ENCODE measurements at regions not wholly inside any gene's neighbourhood (a gene's known extent, or its start where the extent isn't known, plus 50 kb on each side); places are given as distances from the start of the nearest gene placed in this dataset.

DNA sequence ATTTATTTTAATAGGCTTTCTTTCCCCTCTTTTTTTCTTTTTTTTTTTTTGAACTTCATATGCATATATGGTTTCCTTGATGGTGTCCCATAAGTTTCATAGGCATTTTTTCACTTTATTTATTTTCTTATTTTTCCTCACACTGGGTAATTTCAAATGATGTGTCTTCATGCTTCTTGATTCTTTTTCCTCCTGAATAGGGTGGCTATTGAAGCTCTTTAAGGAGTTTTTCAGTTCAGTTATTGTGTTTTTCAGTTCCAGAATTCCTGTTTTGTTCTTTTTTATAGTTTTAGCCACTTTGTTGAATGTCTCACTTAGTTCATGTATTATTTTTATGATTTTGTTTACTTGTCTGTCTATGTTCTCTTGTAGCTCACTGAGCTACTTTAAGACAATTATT is 273.2 kb downstream of the NFKBIZ start:
- peaks cover 11% of the 10 kb centered on the region; the same call in 1 of the 2 replicates for H3K9me3 ChIP-seq (ENCODE audit: insufficient read depth, low read depth, low read length)
- H3K79me2 ChIP-seq (ENCODE audit: insufficient read depth, low read length) = no peaks in the 10 kb centered on the region
- no peak for TF ChIP-seq EZH2phosphoT487 (IDR thresholded peaks at IDR 0.05; ENCODE audit: borderline replicate concordance)
- TF ChIP-seq, protein P1, sequence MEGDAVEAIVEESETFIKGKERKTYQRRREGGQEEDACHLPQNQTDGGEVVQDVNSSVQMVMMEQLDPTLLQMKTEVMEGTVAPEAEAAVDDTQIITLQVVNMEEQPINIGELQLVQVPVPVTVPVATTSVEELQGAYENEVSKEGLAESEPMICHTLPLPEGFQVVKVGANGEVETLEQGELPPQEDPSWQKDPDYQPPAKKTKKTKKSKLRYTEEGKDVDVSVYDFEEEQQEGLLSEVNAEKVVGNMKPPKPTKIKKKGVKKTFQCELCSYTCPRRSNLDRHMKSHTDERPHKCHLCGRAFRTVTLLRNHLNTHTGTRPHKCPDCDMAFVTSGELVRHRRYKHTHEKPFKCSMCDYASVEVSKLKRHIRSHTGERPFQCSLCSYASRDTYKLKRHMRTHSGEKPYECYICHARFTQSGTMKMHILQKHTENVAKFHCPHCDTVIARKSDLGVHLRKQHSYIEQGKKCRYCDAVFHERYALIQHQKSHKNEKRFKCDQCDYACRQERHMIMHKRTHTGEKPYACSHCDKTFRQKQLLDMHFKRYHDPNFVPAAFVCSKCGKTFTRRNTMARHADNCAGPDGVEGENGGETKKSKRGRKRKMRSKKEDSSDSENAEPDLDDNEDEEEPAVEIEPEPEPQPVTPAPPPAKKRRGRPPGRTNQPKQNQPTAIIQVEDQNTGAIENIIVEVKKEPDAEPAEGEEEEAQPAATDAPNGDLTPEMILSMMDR (conservative IDR thresholded peaks at IDR 0.05; ENCODE audit: low read length) = no peak
- no peak overlapping the region for H3K4me2 ChIP-seq (ENCODE audit: low read depth, low read length, poor library complexity, severe bottlenecking)
- no peak overlapping the region for H3K9ac ChIP-seq (ENCODE audit: low read depth, low read length, poor library complexity, severe bottlenecking)
- no peaks in the 10 kb centered on the region for H3K36me3 ChIP-seq (ENCODE audit: insufficient read depth, low read length)
- no peaks in the 10 kb centered on the region for H3K27me3 ChIP-seq (ENCODE audit: insufficient read depth, low read length, poor library complexity, severe bottlenecking)
- no peak overlapping the region for H2AFZ ChIP-seq (ENCODE audit: low read length)
- no peak overlapping the region for H3K4me3 ChIP-seq (ENCODE audit: low read length, poor library complexity, severe bottlenecking)
- no peaks in the 10 kb centered on the region for H3K9me2 ChIP-seq (replicated peaks; ENCODE audit: low read depth, low read length)
- H4K20me1 ChIP-seq (ENCODE audit: insufficient read depth, low read length, poor library complexity, severe bottlenecking) = no peaks in the 10 kb centered on the region
- no peaks in the 10 kb centered on the region for H3K4me1 ChIP-seq (ENCODE audit: insufficient read depth, low read length, poor library complexity, severe bottlenecking)
- no peaks in the 10 kb centered on the region for H3F3A ChIP-seq (ENCODE audit: low read depth)

- H3K4me2 ChIP-seq (ENCODE audit: low read depth, low read length, poor library complexity, severe bottlenecking) = no peak overlapping the region
- no peaks in the 10 kb centered on the region for H3K36me3 ChIP-seq (ENCODE audit: insufficient read depth, low read length)
- H4K20me1 ChIP-seq (ENCODE audit: insufficient read depth, low read length, poor library complexity, severe bottlenecking) = no peaks in the 10 kb centered on the region
- no peak overlapping the region for H2AFZ ChIP-seq (ENCODE audit: low read length)
- TF ChIP-seq, protein P1 (conservative IDR thresholded peaks at IDR 0.05; ENCODE audit: low read length) = no peak
- no peak for TF ChIP-seq EZH2phosphoT487 (IDR thresholded peaks at IDR 0.05; ENCODE audit: borderline replicate concordance)
- H3K9me2 ChIP-seq (replicated peaks; ENCODE audit: low read depth, low read length) = no peaks in the 10 kb centered on the region
- H3K4me1 ChIP-seq (ENCODE audit: insufficient read depth, low read length, poor library complexity, severe bottlenecking) = no peaks in the 10 kb centered on the region
- no peaks in the 10 kb centered on the region for H3F3A ChIP-seq (ENCODE audit: low read depth)
- no peaks in the 10 kb centered on the region for H3K79me2 ChIP-seq (ENCODE audit: insufficient read depth, low read length)
- no peak overlapping the region for H3K9ac ChIP-seq (ENCODE audit: low read depth, low read length, poor library complexity, severe bottlenecking)
- H3K27me3 ChIP-seq (ENCODE audit: insufficient read depth, low read length, poor library complexity, severe bottlenecking) = no peaks in the 10 kb centered on the region
- no peak overlapping the region for H3K4me3 ChIP-seq (ENCODE audit: low read length, poor library complexity, severe bottlenecking)
- H3K9me3 ChIP-seq (ENCODE audit: insufficient read depth, low read depth, low read length) = peaks cover 11% of the 10 kb centered on the region; the same call in 1 of the 2 replicates
Observed at GRCh38 chr3:102123590-102124190, 274.4 kb downstream of the NFKBIZ start.

- Histone ChIP-seq H3K4me1 (ENCODE audit: insufficient read depth, low read length, poor library complexity, severe bottlenecking) (no peaks in the 10 kb centered on the region), H3K36me3 (ENCODE audit: insufficient read depth, low read length) (no peaks in the 10 kb centered on the region), H3K9ac (ENCODE audit: low read depth, low read length, poor library complexity, severe bottlenecking) (no peak overlapping the region), H4K20me1 (ENCODE audit: insufficient read depth, low read length, poor library complexity, severe bottlenecking) (no peaks in the 10 kb centered on the region), H3K4me2 (ENCODE audit: low read depth, low read length, poor library complexity, severe bottlenecking) (no peak overlapping the region), H3K27me3 (ENCODE audit: insufficient read depth, low read length, poor library complexity, severe bottlenecking) (no peaks in the 10 kb centered on the region), H3F3A (ENCODE audit: low read depth) (no peaks in the 10 kb centered on the region), H3K4me3 (ENCODE audit: low read length, poor library complexity, severe bottlenecking) (no peak overlapping the region), H3K9me3 (ENCODE audit: insufficient read depth, low read depth, low read length) (peaks cover 11% of the 10 kb centered on the region; the same call in 1 of the 2 replicates), H3K9me2 (replicated peaks; ENCODE audit: low read depth, low read length) (no peaks in the 10 kb centered on the region), H2AFZ (ENCODE audit: low read length) (no peak overlapping the region), H3K79me2 (ENCODE audit: insufficient read depth, low read length) (no peaks in the 10 kb centered on the region)
- TF ChIP-seq EZH2phosphoT487 (IDR thresholded peaks at IDR 0.05; ENCODE audit: borderline replicate concordance) = no peak
- TF ChIP-seq, protein P1 (conservative IDR thresholded peaks at IDR 0.05; ENCODE audit: low read length) = no peak
Observed at GRCh38 chr3:102124282-102124681, 275.0 kb downstream of the NFKBIZ start.

All from Loucy (cell line).